ENCODE measurements at regions not wholly inside any gene's neighbourhood (a gene's known extent, or its start where the extent isn't known, plus 50 kb on each side); places are given as distances from the start of the nearest gene placed in this dataset.
"Not testable (repeated sequence)": the region's sequence is repeated elsewhere in the genome, so short reads cannot be mapped to it uniquely, and the experiment has no call there.

DNA sequence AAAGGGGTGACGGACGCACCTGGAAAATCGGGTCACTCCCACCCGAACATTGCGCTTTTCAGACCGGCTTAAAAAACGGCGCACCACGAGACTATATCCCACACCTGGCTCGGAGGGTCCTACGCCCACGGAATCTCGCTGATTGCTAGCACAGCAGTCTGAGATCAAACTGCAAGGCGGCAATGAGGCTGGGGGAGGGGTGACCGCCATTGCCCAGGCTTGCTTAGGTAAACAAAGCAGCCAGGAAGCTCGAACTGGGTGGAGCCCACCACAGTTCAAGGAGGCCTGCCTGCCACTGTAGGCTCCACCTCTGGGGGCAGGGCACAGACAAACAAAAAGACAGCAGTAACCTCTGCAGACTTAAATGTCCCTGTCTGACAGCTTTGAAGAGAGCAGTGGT, 342.0 kb upstream of the PKN2 start:
- TF ChIP-seq, protein P1, sequence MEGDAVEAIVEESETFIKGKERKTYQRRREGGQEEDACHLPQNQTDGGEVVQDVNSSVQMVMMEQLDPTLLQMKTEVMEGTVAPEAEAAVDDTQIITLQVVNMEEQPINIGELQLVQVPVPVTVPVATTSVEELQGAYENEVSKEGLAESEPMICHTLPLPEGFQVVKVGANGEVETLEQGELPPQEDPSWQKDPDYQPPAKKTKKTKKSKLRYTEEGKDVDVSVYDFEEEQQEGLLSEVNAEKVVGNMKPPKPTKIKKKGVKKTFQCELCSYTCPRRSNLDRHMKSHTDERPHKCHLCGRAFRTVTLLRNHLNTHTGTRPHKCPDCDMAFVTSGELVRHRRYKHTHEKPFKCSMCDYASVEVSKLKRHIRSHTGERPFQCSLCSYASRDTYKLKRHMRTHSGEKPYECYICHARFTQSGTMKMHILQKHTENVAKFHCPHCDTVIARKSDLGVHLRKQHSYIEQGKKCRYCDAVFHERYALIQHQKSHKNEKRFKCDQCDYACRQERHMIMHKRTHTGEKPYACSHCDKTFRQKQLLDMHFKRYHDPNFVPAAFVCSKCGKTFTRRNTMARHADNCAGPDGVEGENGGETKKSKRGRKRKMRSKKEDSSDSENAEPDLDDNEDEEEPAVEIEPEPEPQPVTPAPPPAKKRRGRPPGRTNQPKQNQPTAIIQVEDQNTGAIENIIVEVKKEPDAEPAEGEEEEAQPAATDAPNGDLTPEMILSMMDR (IDR thresholded peaks at IDR 0.05; ENCODE audit: low read length), result not testable (repeated sequence)
- TF ChIP-seq EZH2 (IDR thresholded peaks at IDR 0.05; ENCODE audit: borderline replicate concordance, low read length), result not testable (repeated sequence)

Measured in OCI-LY1 (cell line).